Peyer's patch (tissue), 4 donors: ENCODE measurements at regions not wholly inside any gene's neighbourhood (a gene's known extent, or its start where the extent isn't known, plus 50 kb on each side); places are given as distances from the start of the nearest gene placed in this dataset.

Experiments used
- CTCF ChIP-seq, 6 experiments: fragments of 450-650 bp in 4 of 6; fragments of 200-600 bp in 2 of 6; sonication (generic) in 1 of 6; IDR thresholded peaks; one replicate each; pipeline ENCODE4 v1.5.1; 2017 to 2019; ENCODE audit warnings: antibody characterized with exemption in 6 of 6, mild to moderate bottlenecking in 3 of 6, moderate library complexity in 1 of 6
- POLR2A ChIP-seq, 2 donors: fragments of 450-650 bp; IDR thresholded peaks; one replicate each; pipeline ENCODE4 v1.5.1; 2017; ENCODE audit warnings: antibody characterized with exemption in 2 of 2, mild to moderate bottlenecking in 2 of 2, moderate library complexity in 2 of 2

GRCh38 chr2:3082705-3083104 lies 294.9 kb downstream of the EIPR1 start:
- TF ChIP-seq CTCF (IDR thresholded peaks at IDR 0.05) (no peak), POLR2A (IDR thresholded peaks at IDR 0.05) (no peak)
